ENCODE measurements at regions not wholly inside any gene's neighbourhood (a gene's known extent, or its start where the extent isn't known, plus 50 kb on each side); places are given as distances from the start of the nearest gene placed in this dataset.

GRCh38 chr6:145142958-145143357, 592.4 kb downstream of the EPM2A start:
- BruUV-seq (replicated peaks), result no TSS peak
- CTCF ChIA-PET, result interaction anchor here (0.6 kb wide), 1 partner anchor 17 kb away, joined by 4 read pairs; no protein-coding TSS in a partner anchor

GRCh38 chr6:145143379-145143778, 591.9 kb downstream of the EPM2A start:
- BruUV-seq (replicated peaks), result no TSS peak
- H3K4me1 Mint-ChIP-seq (ENCODE audit: low read depth, unreplicated experiment), result peaks cover 12% of the 10 kb centered on the region
- H3K27ac Mint-ChIP-seq (ENCODE audit: unreplicated experiment), result no peak overlapping the region
- TF ChIP-seq, protein P1, sequence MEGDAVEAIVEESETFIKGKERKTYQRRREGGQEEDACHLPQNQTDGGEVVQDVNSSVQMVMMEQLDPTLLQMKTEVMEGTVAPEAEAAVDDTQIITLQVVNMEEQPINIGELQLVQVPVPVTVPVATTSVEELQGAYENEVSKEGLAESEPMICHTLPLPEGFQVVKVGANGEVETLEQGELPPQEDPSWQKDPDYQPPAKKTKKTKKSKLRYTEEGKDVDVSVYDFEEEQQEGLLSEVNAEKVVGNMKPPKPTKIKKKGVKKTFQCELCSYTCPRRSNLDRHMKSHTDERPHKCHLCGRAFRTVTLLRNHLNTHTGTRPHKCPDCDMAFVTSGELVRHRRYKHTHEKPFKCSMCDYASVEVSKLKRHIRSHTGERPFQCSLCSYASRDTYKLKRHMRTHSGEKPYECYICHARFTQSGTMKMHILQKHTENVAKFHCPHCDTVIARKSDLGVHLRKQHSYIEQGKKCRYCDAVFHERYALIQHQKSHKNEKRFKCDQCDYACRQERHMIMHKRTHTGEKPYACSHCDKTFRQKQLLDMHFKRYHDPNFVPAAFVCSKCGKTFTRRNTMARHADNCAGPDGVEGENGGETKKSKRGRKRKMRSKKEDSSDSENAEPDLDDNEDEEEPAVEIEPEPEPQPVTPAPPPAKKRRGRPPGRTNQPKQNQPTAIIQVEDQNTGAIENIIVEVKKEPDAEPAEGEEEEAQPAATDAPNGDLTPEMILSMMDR (IDR thresholded peaks at IDR 0.05; ENCODE audit: unreplicated experiment), result no peak
- CTCF ChIA-PET, result no interaction called here
- no peak overlapping the region for H3K4me3 Mint-ChIP-seq (ENCODE audit: low read depth, unreplicated experiment)
- no peaks in the 10 kb centered on the region for H3K27me3 Mint-ChIP-seq (ENCODE audit: unreplicated experiment)
- H3K36me3 Mint-ChIP-seq (ENCODE audit: insufficient read depth, unreplicated experiment), result no peaks in the 10 kb centered on the region
- DNase-seq, result no peak
- no peaks in the 10 kb centered on the region for H3K9me3 Mint-ChIP-seq (ENCODE audit: low read depth, unreplicated experiment)
- intact Hi-C loops (cut with micrococcal nuclease; ENCODE audit: unreplicated experiment), result no loop called here

More at GRCh38 chr6:145142958-145143357, 592.4 kb downstream of the EPM2A start:
- Mint-ChIP-seq H3K4me3 (ENCODE audit: low read depth, unreplicated experiment) (no peak overlapping the region), H3K27ac (ENCODE audit: unreplicated experiment) (no peak overlapping the region), H3K4me1 (ENCODE audit: low read depth, unreplicated experiment) (peaks cover 8% of the 10 kb centered on the region), H3K9me3 (ENCODE audit: low read depth, unreplicated experiment) (no peaks in the 10 kb centered on the region), H3K27me3 (ENCODE audit: unreplicated experiment) (no peaks in the 10 kb centered on the region), H3K36me3 (ENCODE audit: insufficient read depth, unreplicated experiment) (no peaks in the 10 kb centered on the region)
- intact Hi-C loops (cut with micrococcal nuclease; ENCODE audit: unreplicated experiment), result no loop called here
- TF ChIP-seq, protein P1 (IDR thresholded peaks at IDR 0.05; ENCODE audit: unreplicated experiment), result no peak
- no peak for DNase-seq

GRCh38 chr6:145147559-145147958, 587.8 kb downstream of the EPM2A start:
- no peaks in the 10 kb centered on the region for H3K27me3 Mint-ChIP-seq (ENCODE audit: unreplicated experiment)
- CTCF ChIA-PET, result no interaction called here
- no peak overlapping the region for H3K27ac Mint-ChIP-seq (ENCODE audit: unreplicated experiment)
- BruUV-seq (replicated peaks), result no TSS peak
- no peak overlapping the region for H3K4me3 Mint-ChIP-seq (ENCODE audit: low read depth, unreplicated experiment)
- TF ChIP-seq, protein P1 (IDR thresholded peaks at IDR 0.05; ENCODE audit: unreplicated experiment), result no peak
- H3K36me3 Mint-ChIP-seq (ENCODE audit: insufficient read depth, unreplicated experiment), result no peaks in the 10 kb centered on the region
- H3K4me1 Mint-ChIP-seq (ENCODE audit: low read depth, unreplicated experiment), result peaks cover 19% of the 10 kb centered on the region
- intact Hi-C loops (cut with micrococcal nuclease; ENCODE audit: unreplicated experiment), result no loop called here
- DNase-seq, result no peak
- no peaks in the 10 kb centered on the region for H3K9me3 Mint-ChIP-seq (ENCODE audit: low read depth, unreplicated experiment)

DNA sequence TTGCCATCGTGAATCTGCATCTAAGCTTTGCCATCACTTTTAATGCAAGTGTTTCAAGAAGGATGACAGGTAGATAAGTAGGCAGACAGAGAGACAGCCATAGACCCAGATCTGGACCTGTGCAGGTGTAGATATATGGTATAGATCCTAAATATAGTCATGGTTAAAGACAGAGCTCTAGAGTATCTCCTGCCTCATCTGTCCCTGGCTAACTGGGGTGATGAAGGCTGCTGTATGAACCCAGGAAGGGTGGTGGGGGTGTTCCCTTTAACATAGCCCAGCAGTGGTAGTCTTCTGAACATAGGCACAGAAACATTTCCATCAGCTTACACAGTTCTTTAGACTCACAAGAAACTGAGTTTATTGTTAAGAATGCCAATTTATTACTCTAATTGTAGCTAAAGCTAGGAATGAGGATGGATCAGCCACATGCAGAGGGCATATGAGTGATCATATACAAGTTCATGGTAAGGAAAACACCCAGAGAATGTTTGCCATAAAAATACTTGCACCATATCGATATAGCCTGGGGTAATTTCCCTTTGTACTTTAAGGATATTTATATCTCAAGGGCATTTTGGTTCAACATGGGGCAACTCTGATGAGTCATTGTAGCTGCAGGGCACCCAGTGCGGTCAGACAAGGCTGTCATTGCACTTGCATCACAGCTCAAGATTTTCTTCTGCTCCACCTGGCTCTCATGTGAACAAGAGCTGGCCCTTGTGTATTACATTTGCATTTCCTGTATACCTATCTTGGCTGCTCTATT, 587.2 kb downstream of the EPM2A start:
- H3K36me3 Mint-ChIP-seq (ENCODE audit: insufficient read depth, unreplicated experiment), result no peaks in the 10 kb centered on the region
- CTCF ChIA-PET, result no interaction called here
- peak; percentile 63 for DNase-seq
- peaks cover 19% of the 10 kb centered on the region for H3K4me1 Mint-ChIP-seq (ENCODE audit: low read depth, unreplicated experiment)
- TF ChIP-seq, protein P1 (IDR thresholded peaks at IDR 0.05; ENCODE audit: unreplicated experiment), result no peak
- intact Hi-C loops (cut with micrococcal nuclease; ENCODE audit: unreplicated experiment), result no loop called here
- no peaks in the 10 kb centered on the region for H3K9me3 Mint-ChIP-seq (ENCODE audit: low read depth, unreplicated experiment)
- H3K27ac Mint-ChIP-seq (ENCODE audit: unreplicated experiment), result peak overlapping the region; percentile 43
- H3K4me3 Mint-ChIP-seq (ENCODE audit: low read depth, unreplicated experiment), result no peak overlapping the region
- H3K27me3 Mint-ChIP-seq (ENCODE audit: unreplicated experiment), result no peaks in the 10 kb centered on the region
- BruUV-seq (replicated peaks), result no TSS peak
